SK-N-SH (cell line): ENCODE measurements at regions not wholly inside any gene's neighbourhood (a gene's known extent, or its start where the extent isn't known, plus 50 kb on each side); places are given as distances from the start of the nearest gene placed in this dataset.

Experiments used
- CTCF ChIA-PET: fragments of 300-600, 350-600 bp; formaldehyde crosslinking; extraction: SDS; loops from one replicate; lab custom pipeline; 2021; lab: Yijun Ruan, JAX
- POLR2A ChIA-PET: fragments of 350-600 bp; sonication (Branson Sonifier 250); formaldehyde crosslinking; extraction: SDS; loops from one replicate; lab custom pipeline; 2020; ENCODE audit warnings: antibody characterized with exemption, inconsistent platforms; lab: Yijun Ruan, JAX
- DNase-seq: peaks from one replicate; pipeline ENCODE4 v3.0.0; 2012
- H2AFZ ChIP-seq: fragments of 200-600 bp; sonication (generic); 2 replicates; pipeline ENCODE4 v1.8.1; 2016; ENCODE audit warnings: antibody characterized with exemption, mild to moderate bottlenecking, low read depth
- H3F3A ChIP-seq: fragments of 200-600 bp; sonication (generic); replicated peaks from 2 replicates; pipeline ENCODE3; 2016; ENCODE audit warnings: antibody characterized with exemption, mild to moderate bottlenecking; ENCODE audit not compliant: insufficient read depth
- H3K27ac ChIP-seq, 2 experiments: fragments of 200-500 bp in 1 of 2; fragments of 200-600 bp in 1 of 2; sonication (Bioruptor generic) in 1 of 2; sonication (generic), shearing (Covaris generic) in 1 of 2; 2 replicates each; pipeline versions ENCODE4 v1.5.1 to v1.6.1; 2014 to 2016; ENCODE audit warnings: low read depth in 2 of 2, inconsistent platforms in 1 of 2, low read length in 1 of 2, mild to moderate bottlenecking in 1 of 2, mixed read lengths in 1 of 2
- H3K27me3 ChIP-seq: fragments of 200-600 bp; sonication (generic), shearing (Covaris generic); 2 replicates; pipeline ENCODE4 v1.6.1; 2016; ENCODE audit warnings: mixed run types; ENCODE audit not compliant: insufficient read depth
- H3K36me3 ChIP-seq, 2 experiments: fragments of 200-500 bp in 1 of 2; fragments of 200-600 bp in 1 of 2; sonication (Bioruptor generic) in 1 of 2; sonication (generic) in 1 of 2; replicated peaks in 1 of 2; 2 replicates each; pipeline versions ENCODE3 to v1.5.1; 2014 to 2016; ENCODE audit warnings: low read length in 1 of 2, mild to moderate bottlenecking in 1 of 2; ENCODE audit not compliant: insufficient read depth in 2 of 2, control insufficient read depth in 1 of 2
- H3K4me1 ChIP-seq, 2 experiments: fragments of 200-500 bp in 1 of 2; fragments of 200-600 bp in 1 of 2; sonication (Bioruptor generic) in 1 of 2; sonication (generic), shearing (Covaris generic) in 1 of 2; 2 replicates each; pipeline versions ENCODE4 v1.5.1 to v1.6.1; 2014 to 2016; ENCODE audit warnings: low read depth in 1 of 2, low read length in 1 of 2, mixed run types in 1 of 2; ENCODE audit not compliant: insufficient read depth in 2 of 2, control insufficient read depth in 1 of 2
- H3K4me2 ChIP-seq: fragments of 200-600 bp; sonication (generic), shearing (Covaris generic); 2 replicates; pipeline ENCODE4 v1.6.1; 2017; ENCODE audit warnings: mixed run types
- H3K4me3 ChIP-seq, 2 experiments: fragments of 200-500 bp in 1 of 2; fragments of 200-600 bp in 1 of 2; sonication (Bioruptor generic) in 1 of 2; sonication (generic), shearing (Covaris generic) in 1 of 2; 2 replicates each; pipeline versions ENCODE4 v1.5.1 to v1.8.1; 2014 to 2016; ENCODE audit warnings: low read depth in 2 of 2, inconsistent platforms in 1 of 2, low read length in 1 of 2, mild to moderate bottlenecking in 1 of 2, mixed read lengths in 1 of 2, moderate library complexity in 1 of 2
- H3K79me2 ChIP-seq: fragments of 200-600 bp; sonication (generic); 2 replicates; pipeline ENCODE4 v1.8.1; 2017; ENCODE audit warnings: mild to moderate bottlenecking; ENCODE audit not compliant: insufficient read depth
- H3K9ac ChIP-seq: fragments of 200-600 bp; sonication (generic); 2 replicates; pipeline ENCODE4 v1.6.1; 2017; ENCODE audit warnings: mixed run types
- H3K9me2 ChIP-seq: fragments of 200-600 bp; sonication (generic); 2 replicates; pipeline ENCODE4 v1.6.1; 2017; ENCODE audit warnings: mixed run types
- H3K9me3 ChIP-seq: fragments of 200-600 bp; sonication (generic); 2 replicates; pipeline ENCODE4 v1.6.1; 2017; ENCODE audit warnings: mixed run types, mild to moderate bottlenecking, moderate library complexity
- H4K20me1 ChIP-seq: fragments of 200-600 bp; sonication (generic); 2 replicates; pipeline ENCODE4 v1.6.1; 2017; ENCODE audit warnings: mild to moderate bottlenecking, mixed run types; ENCODE audit not compliant: insufficient read depth
- ELF1 ChIP-seq: IDR thresholded peaks from 2 replicates; pipeline ENCODE4 v1.4.0; 2012
- EP300 ChIP-seq, 2 experiments: IDR thresholded peaks; 2 replicates each; pipeline versions ENCODE4 v1.4.0 to v1.6.1; 2012; ENCODE audit warnings: borderline replicate concordance in 1 of 2, low read depth in 1 of 2, low read length in 1 of 2
- FOSL2 ChIP-seq: IDR thresholded peaks from 2 replicates; pipeline ENCODE4 v1.4.0; 2012; ENCODE audit warnings: low read depth, mild to moderate bottlenecking, moderate library complexity, borderline replicate concordance
- GABPA ChIP-seq: IDR thresholded peaks from 2 replicates; pipeline ENCODE4 v1.4.0; 2012; ENCODE audit warnings: low read depth, mild to moderate bottlenecking
- GATA2 ChIP-seq: sonication (generic); formaldehyde crosslinking; IDR thresholded peaks from 2 replicates; pipeline ENCODE4 v1.5.0; 2020; ENCODE audit warnings: mild to moderate bottlenecking, missing genetic modification reagents
- JUND ChIP-seq: IDR thresholded peaks from 2 replicates; pipeline ENCODE4 v1.4.0; 2012
- MEF2A ChIP-seq: IDR thresholded peaks from 2 replicates; pipeline ENCODE4 v1.4.0; 2012; ENCODE audit warnings: low read depth, borderline replicate concordance
- RCOR1 ChIP-seq: fragments of 150-350 bp; IDR thresholded peaks from 2 replicates; pipeline ENCODE4 v1.6.1; 2017; ENCODE audit warnings: antibody characterized with exemption, low read length
- RFX5 ChIP-seq: IDR thresholded peaks from 2 replicates; pipeline ENCODE4 v1.6.1; 2012; ENCODE audit warnings: mild to moderate bottlenecking, improper control_type of control experiment, low read length
- SIN3A ChIP-seq: IDR thresholded peaks from 2 replicates; pipeline ENCODE4 v1.6.1; 2012; ENCODE audit warnings: low read depth, mild to moderate bottlenecking, low read length, moderate library complexity, borderline replicate concordance
- TCF12 ChIP-seq: IDR thresholded peaks from 2 replicates; pipeline ENCODE4 v1.4.0; 2012
- TEAD4 ChIP-seq: IDR thresholded peaks from 2 replicates; pipeline ENCODE4 v1.4.0; 2012; ENCODE audit warnings: mild to moderate bottlenecking, borderline replicate concordance; ENCODE audit not compliant: insufficient read depth
- WGBS: methylation state at CpG from one replicate; pipeline ENCODE4 v1.1.6; 2017; ENCODE audit warnings: low lambda C conversion rate; 5-methylcytosine and 5-hydroxymethylcytosine counted together
- TF ChIP-seq, protein P1 (sequence below): IDR thresholded peaks from 2 replicates; pipeline ENCODE4 v1.6.1; 2012; ENCODE audit warnings: mild to moderate bottlenecking, low read depth, low read length, moderate library complexity
- TF ChIP-seq, protein P2 (sequence below): IDR thresholded peaks from 2 replicates; pipeline ENCODE4 v1.4.0; 2012; ENCODE audit warnings: low read depth
- TF ChIP-seq, protein P3 (sequence below): fragments of 150-350 bp; IDR thresholded peaks from 2 replicates; pipeline ENCODE4 v1.6.1; 2017; ENCODE audit warnings: antibody characterized with exemption, low read length, low read depth, borderline replicate concordance
- TF ChIP-seq, protein P4 (sequence below): IDR thresholded peaks from 2 replicates; pipeline ENCODE4 v1.4.0; 2012; ENCODE audit warnings: low read depth, borderline replicate concordance
- TF ChIP-seq, protein P5 (sequence below): fragments of 200-600 bp; sonication (generic); IDR thresholded peaks from 2 replicates; pipeline ENCODE4 v1.6.1; 2017; ENCODE audit warnings: antibody characterized with exemption, mild to moderate bottlenecking, moderate library complexity

DNA sequence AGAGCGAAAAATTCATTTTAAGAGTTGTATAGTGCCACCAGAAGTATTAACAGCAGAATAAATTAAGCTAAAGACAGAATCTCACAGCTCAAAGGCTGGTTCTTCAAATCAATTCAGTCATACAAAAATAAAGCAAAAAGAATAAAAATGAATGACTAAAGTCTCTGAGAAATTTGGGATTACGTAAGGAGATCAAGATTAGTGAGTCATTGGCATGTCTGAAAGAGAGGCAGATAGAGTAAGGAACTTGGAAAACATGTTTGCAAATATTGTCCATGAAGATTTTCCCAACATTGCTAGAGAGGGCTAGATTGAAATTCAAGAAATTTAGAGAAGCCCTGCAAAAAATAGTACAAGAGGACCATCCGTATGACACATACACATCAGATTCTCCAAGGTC is 1413.9 kb upstream of the ADGRB3 start:
- no peaks in the 10 kb centered on the region for H3K9me3 ChIP-seq
- WGBS, result 55% methylated on average over 3 of the region's 3 CpGs
- no peak overlapping the region for H3K9ac ChIP-seq
- no peak overlapping the region for H3K4me2 ChIP-seq
- no peaks in the 10 kb centered on the region for H3K27me3 ChIP-seq
- no peak overlapping the region for H3K4me3 ChIP-seq
- H3K36me3 ChIP-seq, result no peaks in the 10 kb centered on the region
- DNase-seq, result no peak
- no peaks in the 10 kb centered on the region for H3K9me2 ChIP-seq
- H2AFZ ChIP-seq, result no peak overlapping the region
- no peaks in the 10 kb centered on the region for H4K20me1 ChIP-seq
- no peak overlapping the region for H3K27ac ChIP-seq
- POLR2A ChIA-PET, result no interaction called here
- no peaks in the 10 kb centered on the region for H3K79me2 ChIP-seq
- TF ChIP-seq, protein P1, sequence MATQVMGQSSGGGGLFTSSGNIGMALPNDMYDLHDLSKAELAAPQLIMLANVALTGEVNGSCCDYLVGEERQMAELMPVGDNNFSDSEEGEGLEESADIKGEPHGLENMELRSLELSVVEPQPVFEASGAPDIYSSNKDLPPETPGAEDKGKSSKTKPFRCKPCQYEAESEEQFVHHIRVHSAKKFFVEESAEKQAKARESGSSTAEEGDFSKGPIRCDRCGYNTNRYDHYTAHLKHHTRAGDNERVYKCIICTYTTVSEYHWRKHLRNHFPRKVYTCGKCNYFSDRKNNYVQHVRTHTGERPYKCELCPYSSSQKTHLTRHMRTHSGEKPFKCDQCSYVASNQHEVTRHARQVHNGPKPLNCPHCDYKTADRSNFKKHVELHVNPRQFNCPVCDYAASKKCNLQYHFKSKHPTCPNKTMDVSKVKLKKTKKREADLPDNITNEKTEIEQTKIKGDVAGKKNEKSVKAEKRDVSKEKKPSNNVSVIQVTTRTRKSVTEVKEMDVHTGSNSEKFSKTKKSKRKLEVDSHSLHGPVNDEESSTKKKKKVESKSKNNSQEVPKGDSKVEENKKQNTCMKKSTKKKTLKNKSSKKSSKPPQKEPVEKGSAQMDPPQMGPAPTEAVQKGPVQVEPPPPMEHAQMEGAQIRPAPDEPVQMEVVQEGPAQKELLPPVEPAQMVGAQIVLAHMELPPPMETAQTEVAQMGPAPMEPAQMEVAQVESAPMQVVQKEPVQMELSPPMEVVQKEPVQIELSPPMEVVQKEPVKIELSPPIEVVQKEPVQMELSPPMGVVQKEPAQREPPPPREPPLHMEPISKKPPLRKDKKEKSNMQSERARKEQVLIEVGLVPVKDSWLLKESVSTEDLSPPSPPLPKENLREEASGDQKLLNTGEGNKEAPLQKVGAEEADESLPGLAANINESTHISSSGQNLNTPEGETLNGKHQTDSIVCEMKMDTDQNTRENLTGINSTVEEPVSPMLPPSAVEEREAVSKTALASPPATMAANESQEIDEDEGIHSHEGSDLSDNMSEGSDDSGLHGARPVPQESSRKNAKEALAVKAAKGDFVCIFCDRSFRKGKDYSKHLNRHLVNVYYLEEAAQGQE, result no peak
- no peak for TF ChIP-seq RFX5
- no peak for TF ChIP-seq MEF2A
- TF ChIP-seq FOSL2, result no peak
- no peak for TF ChIP-seq TCF12
- no peak for TF ChIP-seq GATA2 (CRISPR knock-in tag)
- TF ChIP-seq RCOR1, result no peak
- TF ChIP-seq, protein P2, sequence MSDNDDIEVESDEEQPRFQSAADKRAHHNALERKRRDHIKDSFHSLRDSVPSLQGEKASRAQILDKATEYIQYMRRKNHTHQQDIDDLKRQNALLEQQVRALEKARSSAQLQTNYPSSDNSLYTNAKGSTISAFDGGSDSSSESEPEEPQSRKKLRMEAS, result no peak
- TF ChIP-seq EP300 (IDR thresholded peaks at IDR 0.05; ENCODE audit: borderline replicate concordance in 1 of 2, low read depth in 1 of 2, low read length in 1 of 2), result no peak
- no peaks in the 10 kb centered on the region; a peak in 1 of 4 replicates for H3K4me1 ChIP-seq
- CTCF ChIA-PET, result no interaction called here
- no peaks in the 10 kb centered on the region for H3F3A ChIP-seq

DNA sequence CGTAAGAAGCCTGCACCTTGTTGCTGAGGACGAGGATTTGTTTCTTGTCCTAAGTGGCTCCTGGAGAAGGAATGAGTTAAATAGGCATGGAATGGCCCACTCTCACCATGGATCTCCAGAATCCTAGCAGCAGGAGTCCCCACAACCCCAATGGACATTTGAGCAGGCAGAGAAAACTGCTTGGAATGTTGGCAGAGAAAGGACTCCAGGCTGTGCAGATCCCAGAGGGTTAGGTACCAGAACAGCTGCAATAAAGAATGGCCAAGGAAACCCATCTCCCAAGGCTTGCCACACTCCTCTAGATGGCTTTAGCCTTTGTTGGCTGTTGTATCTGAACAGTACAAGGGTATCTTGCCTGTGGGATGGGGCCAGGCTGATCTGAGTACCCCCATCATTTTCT is 1415.7 kb upstream of the ADGRB3 start:
- 56% methylated on average over 1 of the region's 2 CpGs for WGBS
- no peak overlapping the region for H3K4me3 ChIP-seq
- POLR2A ChIA-PET, result no interaction called here
- H3K9me3 ChIP-seq, result no peaks in the 10 kb centered on the region
- no peaks in the 10 kb centered on the region for H4K20me1 ChIP-seq
- CTCF ChIA-PET, result no interaction called here
- no peak overlapping the region for H2AFZ ChIP-seq
- no peak for DNase-seq
- no peaks in the 10 kb centered on the region for H3K36me3 ChIP-seq
- no peaks in the 10 kb centered on the region for H3F3A ChIP-seq
- no peak overlapping the region for H3K4me2 ChIP-seq
- no peak overlapping the region for H3K9ac ChIP-seq
- H3K79me2 ChIP-seq, result no peaks in the 10 kb centered on the region
- H3K9me2 ChIP-seq, result no peaks in the 10 kb centered on the region
- H3K27me3 ChIP-seq, result no peaks in the 10 kb centered on the region
- H3K4me1 ChIP-seq, result no peaks in the 10 kb centered on the region
- H3K27ac ChIP-seq, result no peak overlapping the region
- TF ChIP-seq JUND (no peak), TEAD4 (no peak), MEF2A (no peak), GABPA (no peak), ELF1 (no peak), SIN3A (no peak), FOSL2 (no peak)
- TF ChIP-seq, protein P3, sequence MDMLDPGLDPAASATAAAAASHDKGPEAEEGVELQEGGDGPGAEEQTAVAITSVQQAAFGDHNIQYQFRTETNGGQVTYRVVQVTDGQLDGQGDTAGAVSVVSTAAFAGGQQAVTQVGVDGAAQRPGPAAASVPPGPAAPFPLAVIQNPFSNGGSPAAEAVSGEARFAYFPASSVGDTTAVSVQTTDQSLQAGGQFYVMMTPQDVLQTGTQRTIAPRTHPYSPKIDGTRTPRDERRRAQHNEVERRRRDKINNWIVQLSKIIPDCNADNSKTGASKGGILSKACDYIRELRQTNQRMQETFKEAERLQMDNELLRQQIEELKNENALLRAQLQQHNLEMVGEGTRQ, result no peak
- TF ChIP-seq, protein P4, sequence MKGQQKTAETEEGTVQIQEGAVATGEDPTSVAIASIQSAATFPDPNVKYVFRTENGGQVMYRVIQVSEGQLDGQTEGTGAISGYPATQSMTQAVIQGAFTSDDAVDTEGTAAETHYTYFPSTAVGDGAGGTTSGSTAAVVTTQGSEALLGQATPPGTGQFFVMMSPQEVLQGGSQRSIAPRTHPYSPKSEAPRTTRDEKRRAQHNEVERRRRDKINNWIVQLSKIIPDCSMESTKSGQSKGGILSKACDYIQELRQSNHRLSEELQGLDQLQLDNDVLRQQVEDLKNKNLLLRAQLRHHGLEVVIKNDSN, result no peak
- TF ChIP-seq, protein P1, result no peak
- TF ChIP-seq, protein P5, sequence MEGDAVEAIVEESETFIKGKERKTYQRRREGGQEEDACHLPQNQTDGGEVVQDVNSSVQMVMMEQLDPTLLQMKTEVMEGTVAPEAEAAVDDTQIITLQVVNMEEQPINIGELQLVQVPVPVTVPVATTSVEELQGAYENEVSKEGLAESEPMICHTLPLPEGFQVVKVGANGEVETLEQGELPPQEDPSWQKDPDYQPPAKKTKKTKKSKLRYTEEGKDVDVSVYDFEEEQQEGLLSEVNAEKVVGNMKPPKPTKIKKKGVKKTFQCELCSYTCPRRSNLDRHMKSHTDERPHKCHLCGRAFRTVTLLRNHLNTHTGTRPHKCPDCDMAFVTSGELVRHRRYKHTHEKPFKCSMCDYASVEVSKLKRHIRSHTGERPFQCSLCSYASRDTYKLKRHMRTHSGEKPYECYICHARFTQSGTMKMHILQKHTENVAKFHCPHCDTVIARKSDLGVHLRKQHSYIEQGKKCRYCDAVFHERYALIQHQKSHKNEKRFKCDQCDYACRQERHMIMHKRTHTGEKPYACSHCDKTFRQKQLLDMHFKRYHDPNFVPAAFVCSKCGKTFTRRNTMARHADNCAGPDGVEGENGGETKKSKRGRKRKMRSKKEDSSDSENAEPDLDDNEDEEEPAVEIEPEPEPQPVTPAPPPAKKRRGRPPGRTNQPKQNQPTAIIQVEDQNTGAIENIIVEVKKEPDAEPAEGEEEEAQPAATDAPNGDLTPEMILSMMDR, result no peak
